ENCODE measurements at regions not wholly inside any gene's neighbourhood (a gene's known extent, or its start where the extent isn't known, plus 50 kb on each side); places are given as distances from the start of the nearest gene placed in this dataset.

- ChIA-PET POLR2A (no interaction called here), CTCF (no interaction called here)
- TF ChIP-seq ZBTB44 (tag by site-specific recombination; IDR thresholded peaks at IDR 0.05), result no peak
- TF ChIP-seq PATZ1 (tag by site-specific recombination; IDR thresholded peaks at IDR 0.05), result no peak
- no peak for TF ChIP-seq KLF10 (tag by site-specific recombination; IDR thresholded peaks at IDR 0.05)
- TF ChIP-seq ZNF449 (tag by site-specific recombination; IDR thresholded peaks at IDR 0.05), result no peak
- TF ChIP-seq YY2 (tag by site-specific recombination; IDR thresholded peaks at IDR 0.05), result no peak
- no peak for TF ChIP-seq SETDB1 (IDR thresholded peaks at IDR 0.05; ENCODE audit: insufficient read length, low read length)
- TF ChIP-seq FEZF1 (tag by site-specific recombination; IDR thresholded peaks at IDR 0.05), result no peak
- Histone ChIP-seq H3K4me1 (ENCODE audit: control insufficient read depth, insufficient read depth, low read length) (no peaks in the 10 kb centered on the region), H3K27ac (ENCODE audit: extremely low read depth, low read depth, low read length) (no peak overlapping the region), H3K4me3 (ENCODE audit: low read depth, low read length) (no peak overlapping the region), H3K36me3 (ENCODE audit: control insufficient read depth in 2 of 2, insufficient read depth in 1 of 2, low read length in 2 of 2) (no peaks in the 10 kb centered on the region), H3K9me3 (ENCODE audit: control insufficient read depth, insufficient read depth, low read depth, low read length) (no peaks in the 10 kb centered on the region)
Observed at GRCh38 chr20:60928341-60928740, 323.7 kb upstream of the CDH4 start.

- H3K4me1 ChIP-seq (ENCODE audit: control insufficient read depth, insufficient read depth, low read length), result no peaks in the 10 kb centered on the region
- TF ChIP-seq ZFP41 (tag by site-specific recombination; IDR thresholded peaks at IDR 0.05; ENCODE audit: borderline replicate concordance) (no peak), ZBTB1 (tag by site-specific recombination; IDR thresholded peaks at IDR 0.05) (no peak), ZBTB21 (tag by site-specific recombination; IDR thresholded peaks at IDR 0.05) (no peak), EGR2 (tag by site-specific recombination; IDR thresholded peaks at IDR 0.05; ENCODE audit: low read depth) (no peak), KLF9 (tag by site-specific recombination; IDR thresholded peaks at IDR 0.05; ENCODE audit: low read depth) (no peak)
- H3K9me3 ChIP-seq (ENCODE audit: control insufficient read depth, insufficient read depth, low read depth, low read length), result no peaks in the 10 kb centered on the region
- ChIA-PET CTCF (interaction anchor here (0.5 kb wide), 1 partner anchor 981 kb away, joined by 3 read pairs; no protein-coding TSS in a partner anchor), POLR2A (no interaction called here)
- H3K36me3 ChIP-seq (ENCODE audit: control insufficient read depth in 2 of 2, insufficient read depth in 1 of 2, low read length in 2 of 2), result no peaks in the 10 kb centered on the region
- no peak overlapping the region for H3K27ac ChIP-seq (ENCODE audit: extremely low read depth, low read depth, low read length)
- H3K4me3 ChIP-seq (ENCODE audit: low read depth, low read length), result no peak overlapping the region
Observed at GRCh38 chr20:60930023-60930790, 321.9 kb upstream of the CDH4 start.

GRCh38 chr20:60931696-60932095, 320.4 kb upstream of the CDH4 start:
- H3K4me3 ChIP-seq (ENCODE audit: low read depth, low read length), result no peak overlapping the region
- TF ChIP-seq CTCF (tag by site-specific recombination; IDR thresholded peaks at IDR 0.05) (no peak), ZNF488 (tag by site-specific recombination; IDR thresholded peaks at IDR 0.05) (no peak), ZNF184 (tag by site-specific recombination; IDR thresholded peaks at IDR 0.05) (no peak), GLIS1 (tag by site-specific recombination; IDR thresholded peaks at IDR 0.05) (no peak), ZSCAN23 (tag by site-specific recombination; IDR thresholded peaks at IDR 0.05) (no peak), MYNN (tag by site-specific recombination; IDR thresholded peaks at IDR 0.05; ENCODE audit: borderline replicate concordance) (no peak), ZNF544 (tag by site-specific recombination; IDR thresholded peaks at IDR 0.05) (no peak), ZNF558 (tag by site-specific recombination; IDR thresholded peaks at IDR 0.05) (no peak), ZNF274 (IDR thresholded peaks at IDR 0.05; ENCODE audit: low read length) (no peak), ZNF274 (tag by site-specific recombination; IDR thresholded peaks at IDR 0.05; ENCODE audit: borderline replicate concordance) (no peak)
- CTCF ChIA-PET, result no interaction called here

More at GRCh38 chr20:60931696-60932095, 320.4 kb upstream of the CDH4 start:
- H3K36me3 ChIP-seq (ENCODE audit: control insufficient read depth in 2 of 2, insufficient read depth in 1 of 2, low read length in 2 of 2), result no peaks in the 10 kb centered on the region
- H3K4me1 ChIP-seq (ENCODE audit: control insufficient read depth, insufficient read depth, low read length), result no peaks in the 10 kb centered on the region
- H3K27ac ChIP-seq (ENCODE audit: extremely low read depth, low read depth, low read length), result no peak overlapping the region
- POLR2A ChIA-PET, result no interaction called here
- no peaks in the 10 kb centered on the region for H3K9me3 ChIP-seq (ENCODE audit: control insufficient read depth, insufficient read depth, low read depth, low read length)

All from HEK293 (cell line).